Trophoblast cell (in vitro differentiated cells and primary cell): ENCODE measurements at regions not wholly inside any gene's neighbourhood (a gene's known extent, or its start where the extent isn't known, plus 50 kb on each side); places are given as distances from the start of the nearest gene placed in this dataset.

ENCODE experiments used
- DNase-seq, 2 donors: peaks; one replicate each; pipeline ENCODE4 v3.0.0-alpha.2; 2016
- H2AFZ ChIP-seq: 2 replicates; pipeline ENCODE4 v1.6.1; 2013; ENCODE audit warnings: low read length, moderate library complexity, mild to moderate bottlenecking; ENCODE audit not compliant: insufficient read depth, poor library complexity
- H2AK5ac ChIP-seq: 2 replicates; pipeline ENCODE4 v1.6.1; 2013; ENCODE audit warnings: mild to moderate bottlenecking, low read length
- H2BK120ac ChIP-seq: 2 replicates; pipeline ENCODE4 v1.6.1; 2013; ENCODE audit warnings: low read length, mild to moderate bottlenecking, moderate library complexity; ENCODE audit not compliant: insufficient read depth, poor library complexity
- H2BK12ac ChIP-seq: 2 replicates; pipeline ENCODE4 v1.6.1; 2013; ENCODE audit warnings: mild to moderate bottlenecking, low read length, moderate library complexity
- H2BK5ac ChIP-seq: 2 replicates; pipeline ENCODE4 v1.6.1; 2013; ENCODE audit warnings: low read length, low read depth, moderate library complexity, mild to moderate bottlenecking; ENCODE audit not compliant: poor library complexity
- H3K14ac ChIP-seq: 2 replicates; pipeline ENCODE4 v1.6.1; 2013; ENCODE audit warnings: mild to moderate bottlenecking, low read length
- H3K18ac ChIP-seq: 2 replicates; pipeline ENCODE4 v1.6.1; 2013; ENCODE audit warnings: mild to moderate bottlenecking, low read length
- H3K23ac ChIP-seq: 2 replicates; pipeline ENCODE4 v1.6.1; 2013; ENCODE audit warnings: low read length
- H3K27ac ChIP-seq: 2 replicates; pipeline ENCODE4 v1.5.1; 2013; ENCODE audit warnings: low read depth, mild to moderate bottlenecking, inconsistent platforms, low read length, moderate library complexity
- H3K27me3 ChIP-seq: 2 replicates; pipeline ENCODE4 v1.6.1; 2013; ENCODE audit warnings: inconsistent platforms, mild to moderate bottlenecking, low read length, moderate library complexity; ENCODE audit not compliant: insufficient read depth
- H3K36me3 ChIP-seq, 2 experiments: 1 replicate in 1 of 2; 2 replicates in 1 of 2; pipeline ENCODE4 v1.6.1; 2013; ENCODE audit warnings: low read length in 2 of 2, mild to moderate bottlenecking in 2 of 2, moderate library complexity in 1 of 2; ENCODE audit not compliant: insufficient read depth in 2 of 2, control insufficient read depth in 1 of 2
- H3K4ac ChIP-seq: 2 replicates; pipeline ENCODE4 v1.6.1; 2013; ENCODE audit warnings: low read depth, mild to moderate bottlenecking, low read length, moderate library complexity
- H3K4me1 ChIP-seq, 2 experiments: 1 replicate in 1 of 2; 2 replicates in 1 of 2; pipeline ENCODE4 v1.6.1; 2013; ENCODE audit warnings: low read length in 2 of 2, mild to moderate bottlenecking in 2 of 2, moderate library complexity in 1 of 2; ENCODE audit not compliant: insufficient read depth in 2 of 2, control insufficient read depth in 1 of 2
- H3K4me2 ChIP-seq: 2 replicates; pipeline ENCODE4 v1.6.1; 2013; ENCODE audit warnings: inconsistent platforms, mild to moderate bottlenecking, low read length, moderate library complexity
- H3K4me3 ChIP-seq: 2 replicates; pipeline ENCODE4 v1.5.1; 2013; ENCODE audit warnings: mild to moderate bottlenecking, low read depth, low read length, inconsistent platforms
- H3K79me1 ChIP-seq: one replicate; pipeline ENCODE4 v1.6.1; 2013; ENCODE audit warnings: low read length
- H3K79me2 ChIP-seq: 2 replicates; pipeline ENCODE4 v1.6.1; 2013; ENCODE audit warnings: low read length, mild to moderate bottlenecking; ENCODE audit not compliant: control insufficient read depth, insufficient read depth, poor library complexity
- H3K9ac ChIP-seq: 2 replicates; pipeline ENCODE4 v1.6.1; 2013; ENCODE audit warnings: mild to moderate bottlenecking, low read length
- H3K9me3 ChIP-seq: 2 replicates; pipeline ENCODE4 v1.6.1; 2013; ENCODE audit warnings: low read depth, mild to moderate bottlenecking, control low read depth, inconsistent platforms, low read length; ENCODE audit not compliant: insufficient read depth
- H4K12ac ChIP-seq: 2 replicates; pipeline ENCODE4 v1.6.1; 2013; ENCODE audit warnings: low read depth, mild to moderate bottlenecking, low read length, moderate library complexity
- H4K8ac ChIP-seq: 2 replicates; pipeline ENCODE4 v1.6.1; 2013; ENCODE audit warnings: low read depth, mild to moderate bottlenecking, low read length, moderate library complexity
- H4K91ac ChIP-seq: one replicate; pipeline ENCODE4 v1.6.1; 2013; ENCODE audit warnings: low read depth, mild to moderate bottlenecking, low read length, moderate library complexity
- WGBS: extraction: QIAGEN DNeasy Blood & Tissue Kit; methylation state at CpG from one replicate; pipeline ENCODE4 v1.1.7; 2013; ENCODE audit warnings: missing lambda C conversion rate; ENCODE audit not compliant: insufficient read length, insufficient coverage; ENCODE audit errors: extremely low coverage; 5-methylcytosine and 5-hydroxymethylcytosine counted together

DNA sequence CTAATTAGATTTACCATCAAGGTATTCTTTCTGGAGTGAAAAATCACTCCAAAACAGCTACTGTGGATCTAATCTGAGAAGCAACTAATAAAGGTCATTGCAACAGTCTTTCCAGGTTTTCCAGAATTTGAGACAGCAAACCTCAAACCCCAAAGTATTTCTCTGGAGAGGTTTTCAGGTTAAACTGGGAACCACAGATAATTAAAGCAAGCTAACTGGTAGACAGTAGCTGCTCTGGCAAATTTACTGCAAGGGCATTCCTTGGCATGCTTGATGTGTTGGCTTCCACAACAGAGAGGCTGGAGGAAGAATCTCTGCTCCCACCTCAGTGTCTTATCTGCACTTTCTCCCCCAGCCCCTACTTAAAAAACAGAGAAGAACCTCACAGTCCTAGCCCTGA is 140.0 kb upstream of the NRBF2 start:
- Histone ChIP-seq H3K36me3 (no peaks in the 10 kb centered on the region), H3K23ac (no peak overlapping the region), H3K4me1 (no peaks in the 10 kb centered on the region), H2BK12ac (no peak overlapping the region), H4K8ac (no peak overlapping the region), H2AK5ac (no peak overlapping the region), H2AFZ (no peak overlapping the region), H3K4me3 (no peak overlapping the region), H4K91ac (no peak overlapping the region), H3K27me3 (no peaks in the 10 kb centered on the region), H3K18ac (no peak overlapping the region), H3K14ac (no peak overlapping the region), H3K4me2 (no peak overlapping the region), H3K79me1 (no peaks in the 10 kb centered on the region), H3K4ac (no peak overlapping the region), H3K9me3 (no peaks in the 10 kb centered on the region), H4K12ac (no peak overlapping the region), H3K27ac (no peak overlapping the region), H2BK5ac (no peak overlapping the region), H3K79me2 (no peaks in the 10 kb centered on the region), H3K9ac (no peak overlapping the region), H2BK120ac (no peak overlapping the region)
- no peak for DNase-seq

DNA sequence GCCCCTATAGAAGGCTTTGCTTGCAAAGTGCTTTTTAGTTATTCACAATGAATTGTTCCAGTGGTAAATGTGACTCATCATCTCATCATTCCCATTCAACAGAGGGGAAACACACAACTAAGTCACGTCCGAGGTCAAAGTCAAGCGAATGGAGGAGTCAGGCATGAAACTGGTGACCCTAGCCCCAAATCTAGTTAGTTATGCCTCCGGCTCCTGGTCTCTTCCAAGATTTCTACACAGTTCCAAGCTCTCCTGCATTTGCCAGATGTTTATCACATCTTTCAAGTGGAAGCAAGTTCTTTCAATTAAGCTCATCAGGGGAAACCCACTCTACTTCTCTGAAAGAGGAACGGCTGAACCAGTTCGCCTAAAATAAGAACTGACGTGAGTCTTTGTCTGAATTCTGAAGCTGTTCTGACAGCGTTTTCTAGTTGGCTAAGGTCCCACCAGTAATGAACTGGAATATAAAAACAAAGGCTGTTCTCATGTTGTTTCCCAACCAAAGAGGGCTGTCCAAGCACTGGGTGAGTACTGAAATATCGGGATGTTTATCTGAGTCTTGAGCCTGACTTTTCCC is 140.9 kb upstream of the NRBF2 start:
- H4K91ac ChIP-seq = no peak overlapping the region
- WGBS = no CpG with 5 or more reads among the region's 9 CpGs
- no peak overlapping the region for H2AFZ ChIP-seq
- no peak overlapping the region for H3K4me3 ChIP-seq
- H3K14ac ChIP-seq = no peak overlapping the region
- H2BK5ac ChIP-seq = no peak overlapping the region
- H3K27me3 ChIP-seq = no peaks in the 10 kb centered on the region
- no peaks in the 10 kb centered on the region for H3K79me2 ChIP-seq
- no peak overlapping the region for H3K18ac ChIP-seq
- no peak overlapping the region for H3K27ac ChIP-seq
- H2AK5ac ChIP-seq = no peak overlapping the region
- H3K4ac ChIP-seq = no peak overlapping the region
- H4K12ac ChIP-seq = no peak overlapping the region
- H3K9ac ChIP-seq = no peak overlapping the region
- H3K79me1 ChIP-seq = no peaks in the 10 kb centered on the region
- no peak overlapping the region for H4K8ac ChIP-seq
- H3K4me1 ChIP-seq = no peaks in the 10 kb centered on the region
- H3K36me3 ChIP-seq = no peaks in the 10 kb centered on the region
- H3K4me2 ChIP-seq = no peak overlapping the region
- H3K23ac ChIP-seq = no peak overlapping the region
- H2BK12ac ChIP-seq = no peak overlapping the region
- H2BK120ac ChIP-seq = no peak overlapping the region
- no peaks in the 10 kb centered on the region for H3K9me3 ChIP-seq
- peak in 1 of 2 donors; percentile 1 for DNase-seq

- Histone ChIP-seq H2BK120ac (no peak overlapping the region), H4K12ac (no peak overlapping the region), H3K4me3 (no peak overlapping the region), H2BK5ac (peak overlapping the region; percentile 23), H3K4me1 (no peaks in the 10 kb centered on the region), H2BK12ac (no peak overlapping the region), H3K23ac (no peak overlapping the region), H4K91ac (no peak overlapping the region), H3K9me3 (no peaks in the 10 kb centered on the region), H2AK5ac (no peak overlapping the region), H3K79me1 (no peaks in the 10 kb centered on the region), H2AFZ (no peak overlapping the region), H3K36me3 (no peaks in the 10 kb centered on the region), H3K4ac (no peak overlapping the region), H3K79me2 (no peaks in the 10 kb centered on the region), H3K18ac (no peak overlapping the region), H3K27ac (no peak overlapping the region), H3K27me3 (no peaks in the 10 kb centered on the region), H3K9ac (no peak overlapping the region), H4K8ac (no peak overlapping the region), H3K14ac (no peak overlapping the region), H3K4me2 (no peak overlapping the region)
- DNase-seq = no peak
- no CpG with 5 or more reads among the region's 1 CpG for WGBS
Observed at GRCh38 chr10:62990126-62990525, 143.0 kb upstream of the NRBF2 start.

GRCh38 chr10:62985807-62986600 is 147.1 kb upstream of the NRBF2 start:
- H4K91ac ChIP-seq = no peak overlapping the region
- H3K36me3 ChIP-seq = no peaks in the 10 kb centered on the region
- H4K12ac ChIP-seq = no peak overlapping the region
- H3K4me3 ChIP-seq = no peak overlapping the region
- no peaks in the 10 kb centered on the region for H3K79me1 ChIP-seq
- no peaks in the 10 kb centered on the region for H3K4me1 ChIP-seq
- H3K79me2 ChIP-seq = no peaks in the 10 kb centered on the region
- no peak overlapping the region for H4K8ac ChIP-seq
- no peak overlapping the region for H2BK120ac ChIP-seq
- DNase-seq = no peak
- no peak overlapping the region for H3K9ac ChIP-seq
- WGBS = no CpG with 5 or more reads among the region's 4 CpGs
- no peak overlapping the region for H2BK12ac ChIP-seq
- no peak overlapping the region for H3K14ac ChIP-seq
- H2AK5ac ChIP-seq = no peak overlapping the region
- no peaks in the 10 kb centered on the region for H3K27me3 ChIP-seq
- no peaks in the 10 kb centered on the region for H3K9me3 ChIP-seq
- H3K4ac ChIP-seq = no peak overlapping the region
- no peak overlapping the region for H3K27ac ChIP-seq
- H2AFZ ChIP-seq = no peak overlapping the region
- H3K18ac ChIP-seq = no peak overlapping the region
- no peak overlapping the region for H2BK5ac ChIP-seq
- no peak overlapping the region for H3K4me2 ChIP-seq
- no peak overlapping the region for H3K23ac ChIP-seq
